ENCODE measurements at regions not wholly inside any gene's neighbourhood (a gene's known extent, or its start where the extent isn't known, plus 50 kb on each side); places are given as distances from the start of the nearest gene placed in this dataset.

DNA sequence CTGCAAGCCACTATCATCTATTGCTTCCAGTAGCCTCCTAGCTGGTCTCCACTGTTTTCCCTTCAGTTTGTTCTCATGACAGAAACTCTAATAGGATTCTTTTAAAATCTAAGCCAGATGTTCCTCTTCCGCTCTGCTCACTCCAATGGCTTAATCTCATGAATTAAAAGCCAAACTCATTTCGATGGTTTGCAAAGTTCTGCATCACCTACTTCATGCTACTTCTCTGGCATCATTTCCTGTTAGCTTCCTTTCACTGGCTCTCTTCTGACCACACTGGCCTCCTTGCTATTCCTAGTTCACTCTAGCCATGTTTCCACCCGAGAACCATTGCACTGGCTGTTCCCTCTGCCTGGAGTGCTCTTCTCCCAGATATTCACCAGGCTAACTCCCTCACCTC is 102.0 kb upstream of the LSM6 start:
- TF ChIP-seq, protein P1, sequence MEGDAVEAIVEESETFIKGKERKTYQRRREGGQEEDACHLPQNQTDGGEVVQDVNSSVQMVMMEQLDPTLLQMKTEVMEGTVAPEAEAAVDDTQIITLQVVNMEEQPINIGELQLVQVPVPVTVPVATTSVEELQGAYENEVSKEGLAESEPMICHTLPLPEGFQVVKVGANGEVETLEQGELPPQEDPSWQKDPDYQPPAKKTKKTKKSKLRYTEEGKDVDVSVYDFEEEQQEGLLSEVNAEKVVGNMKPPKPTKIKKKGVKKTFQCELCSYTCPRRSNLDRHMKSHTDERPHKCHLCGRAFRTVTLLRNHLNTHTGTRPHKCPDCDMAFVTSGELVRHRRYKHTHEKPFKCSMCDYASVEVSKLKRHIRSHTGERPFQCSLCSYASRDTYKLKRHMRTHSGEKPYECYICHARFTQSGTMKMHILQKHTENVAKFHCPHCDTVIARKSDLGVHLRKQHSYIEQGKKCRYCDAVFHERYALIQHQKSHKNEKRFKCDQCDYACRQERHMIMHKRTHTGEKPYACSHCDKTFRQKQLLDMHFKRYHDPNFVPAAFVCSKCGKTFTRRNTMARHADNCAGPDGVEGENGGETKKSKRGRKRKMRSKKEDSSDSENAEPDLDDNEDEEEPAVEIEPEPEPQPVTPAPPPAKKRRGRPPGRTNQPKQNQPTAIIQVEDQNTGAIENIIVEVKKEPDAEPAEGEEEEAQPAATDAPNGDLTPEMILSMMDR (IDR thresholded peaks at IDR 0.05; ENCODE audit: insufficient read depth, low read length, poor library complexity, severe bottlenecking) = no peak
- no peak for TF ChIP-seq EZH2phosphoT487 (conservative IDR thresholded peaks at IDR 0.05; ENCODE audit: low read length)

Data from SU-DHL-6 (cell line).